Glomerular endothelial cell (primary cell): ENCODE measurements at regions not wholly inside any gene's neighbourhood (a gene's known extent, or its start where the extent isn't known, plus 50 kb on each side); places are given as distances from the start of the nearest gene placed in this dataset.
"Not testable (repeated sequence)": the region's sequence is repeated elsewhere in the genome, so short reads cannot be mapped to it uniquely, and the experiment has no call there.

Source experiments
- DNase-seq: peaks from one replicate; pipeline ENCODE4 v3.0.0-alpha.2; 2011; ENCODE audit warnings: low read depth, low spot score; ENCODE audit errors: extremely low read depth

DNA sequence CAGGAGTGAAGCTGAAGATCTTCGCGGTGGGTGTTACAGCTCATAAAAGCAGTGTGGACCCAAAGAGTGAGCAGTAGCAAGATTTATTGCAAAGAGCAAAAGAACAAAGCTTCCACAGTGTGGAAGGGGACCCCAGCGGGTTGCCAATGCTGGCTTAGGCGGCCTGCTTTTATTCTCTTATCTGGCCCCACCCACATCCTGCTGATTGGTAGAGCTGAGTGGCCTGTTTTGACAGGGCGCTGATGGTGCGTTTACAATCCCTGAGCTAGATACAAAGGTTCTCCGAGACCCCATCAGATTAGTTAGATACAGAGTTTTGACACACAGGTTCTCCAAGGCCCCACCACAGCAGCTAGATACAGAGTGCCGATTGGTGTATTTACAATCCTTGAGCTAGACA lies 875.0 kb downstream of the LRFN5 start:
- not testable (repeated sequence) for DNase-seq

GRCh38 chr14:42480255-42480654 lies 873.6 kb downstream of the LRFN5 start:
- DNase-seq = no peak

DNA sequence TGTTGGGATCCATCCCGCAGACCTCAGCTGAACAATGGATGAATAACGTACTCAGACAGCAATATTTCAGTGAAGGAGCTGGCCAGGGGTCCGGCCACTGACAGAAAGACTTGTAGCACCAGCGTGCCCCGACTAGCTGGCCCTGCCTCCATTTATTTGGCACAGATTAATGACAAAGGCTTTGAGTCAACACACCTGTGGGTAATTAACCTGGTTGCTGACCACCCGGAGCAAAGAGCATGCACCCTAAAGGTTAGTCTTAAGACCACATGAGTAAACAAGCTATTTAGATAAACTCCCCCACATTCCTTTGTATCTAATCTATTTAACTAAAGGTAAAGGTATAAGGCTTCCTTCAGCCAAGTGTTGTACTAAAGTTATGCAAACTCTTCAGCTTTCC lies 868.6 kb downstream of the LRFN5 start:
- DNase-seq = no peak

DNA sequence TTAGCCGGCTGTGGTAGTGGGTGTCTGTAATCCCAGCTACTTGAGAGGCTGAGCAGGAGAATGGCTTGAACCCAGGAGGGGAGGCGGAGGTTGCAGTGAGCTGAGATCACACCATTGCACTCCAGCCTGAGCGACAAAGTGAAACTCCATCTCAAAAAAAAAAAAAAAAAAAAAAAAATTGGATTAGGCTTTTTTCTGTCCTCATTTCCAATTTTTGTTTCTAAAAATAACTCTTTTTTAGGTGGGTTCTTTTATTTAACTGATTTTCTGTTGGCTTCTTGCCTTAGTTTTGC lies 863.7 kb downstream of the LRFN5 start:
- no peak for DNase-seq

DNA sequence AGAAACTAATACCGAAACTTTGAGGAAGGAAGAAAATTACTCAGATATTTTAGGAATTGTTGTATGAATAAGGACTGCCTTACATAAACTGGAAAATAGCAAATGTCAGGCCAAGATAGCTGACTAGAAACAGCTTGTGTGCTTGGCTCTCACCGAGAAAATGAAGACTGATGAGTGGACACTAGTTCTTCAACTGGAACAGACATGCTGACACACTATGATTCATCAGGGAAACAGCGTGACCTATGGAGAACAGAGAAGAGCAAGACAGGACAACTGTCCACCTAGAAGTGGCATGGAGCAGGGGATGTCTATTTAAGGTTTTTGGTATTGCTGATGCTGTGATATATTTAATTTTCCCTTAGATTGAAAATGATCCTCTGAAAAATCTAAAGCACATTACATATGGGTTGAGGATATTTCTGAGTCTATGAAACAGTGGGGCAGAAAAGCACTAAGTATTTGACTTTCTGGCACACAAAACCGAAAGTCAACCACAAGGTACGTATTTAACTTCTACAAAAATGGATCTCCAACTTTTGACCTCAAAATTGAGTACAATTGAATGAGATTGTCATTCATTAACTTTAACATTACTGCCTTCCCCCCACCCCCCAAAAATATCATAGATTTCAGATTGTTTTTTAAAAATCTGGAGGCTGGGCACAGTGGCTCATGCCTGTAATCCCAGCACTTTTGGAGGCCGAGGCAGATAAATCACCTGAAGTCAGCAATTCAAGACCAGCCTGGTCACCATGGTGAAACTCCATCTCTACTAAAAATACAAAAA lies 863.2 kb downstream of the LRFN5 start:
- DNase-seq = no peak

DNA sequence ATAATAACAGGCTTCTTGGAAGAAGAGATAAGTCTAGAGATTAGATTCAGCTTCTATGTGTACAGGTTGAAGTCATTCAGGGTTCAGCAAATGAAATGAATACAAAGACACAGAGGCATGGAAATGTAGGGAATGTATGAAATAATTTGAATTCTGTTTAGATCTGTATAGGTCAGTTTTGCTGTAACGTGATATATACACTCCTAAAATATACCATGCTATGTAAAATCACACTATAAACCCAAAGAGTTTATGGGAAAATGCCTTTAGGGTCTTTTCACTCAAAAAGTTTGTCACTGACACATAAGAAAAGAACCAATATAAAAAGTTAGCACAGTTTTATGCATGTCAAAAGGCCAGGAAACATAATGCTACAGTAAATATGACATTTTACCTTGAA lies 854.0 kb downstream of the LRFN5 start:
- no peak for DNase-seq

- no peak for DNase-seq
Observed at GRCh38 chr14:42459171-42459685, 852.6 kb downstream of the LRFN5 start.

GRCh38 chr14:42441615-42442014 lies 834.9 kb downstream of the LRFN5 start:
- no peak for DNase-seq

- no peak for DNase-seq
Observed at GRCh38 chr14:42437809-42438208, 831.1 kb downstream of the LRFN5 start.

- no peak for DNase-seq
Observed at GRCh38 chr14:42429401-42429800, 822.7 kb downstream of the LRFN5 start.

DNA sequence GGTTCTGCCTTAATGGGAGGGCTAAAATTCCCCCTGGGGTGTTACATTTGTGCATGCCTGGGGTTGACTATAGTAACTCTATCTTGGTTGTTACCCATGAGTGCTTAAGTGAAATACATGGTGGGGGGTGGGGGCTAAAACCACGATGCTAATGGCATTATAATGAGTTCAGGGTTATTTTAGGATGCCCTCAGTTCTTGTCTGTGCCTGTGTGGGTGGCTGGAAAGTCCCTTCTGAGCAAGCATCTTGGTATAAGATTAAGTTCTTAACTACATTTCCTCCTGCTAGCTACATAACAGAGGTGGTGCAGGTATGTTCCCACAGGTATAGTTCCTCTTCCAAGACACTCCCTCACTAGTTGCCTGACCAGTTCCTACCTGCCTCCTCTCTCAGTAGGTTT lies 822.3 kb downstream of the LRFN5 start:
- DNase-seq = no peak

GRCh38 chr14:42424501-42424900 lies 817.8 kb downstream of the LRFN5 start:
- DNase-seq = no peak

DNA sequence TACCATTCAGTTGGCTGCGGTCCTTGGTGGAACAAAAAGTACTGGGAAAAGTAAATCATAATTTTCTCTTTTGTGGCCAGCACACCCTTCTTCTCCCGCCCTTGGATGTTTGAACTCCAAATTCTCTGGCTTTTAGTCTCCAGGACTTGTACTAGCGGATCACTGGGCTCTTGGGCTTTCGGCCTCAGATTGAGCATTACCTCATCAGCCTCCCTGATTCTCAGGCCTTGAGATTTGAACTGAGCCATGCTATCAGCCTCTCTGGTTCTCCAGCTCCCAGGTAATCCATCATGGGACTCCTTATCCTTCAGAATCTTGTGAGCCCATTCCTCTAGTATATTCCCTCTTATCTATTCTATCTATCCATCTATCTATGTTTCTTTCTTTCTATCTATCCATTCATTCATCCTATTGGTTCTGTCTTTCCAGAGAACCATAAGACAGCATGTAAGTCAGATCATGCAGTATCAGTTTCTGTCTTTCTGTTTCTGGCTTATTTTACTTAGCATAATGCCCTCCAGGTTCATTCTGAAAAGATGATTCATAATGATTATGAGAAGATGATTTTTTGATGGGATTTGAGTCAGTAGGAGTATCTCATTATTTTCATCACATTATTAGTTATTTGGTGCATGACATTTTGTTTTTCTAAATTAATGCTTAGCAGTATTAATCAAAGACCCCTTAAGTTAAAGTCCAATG lies 814.9 kb downstream of the LRFN5 start:
- DNase-seq = no peak

DNA sequence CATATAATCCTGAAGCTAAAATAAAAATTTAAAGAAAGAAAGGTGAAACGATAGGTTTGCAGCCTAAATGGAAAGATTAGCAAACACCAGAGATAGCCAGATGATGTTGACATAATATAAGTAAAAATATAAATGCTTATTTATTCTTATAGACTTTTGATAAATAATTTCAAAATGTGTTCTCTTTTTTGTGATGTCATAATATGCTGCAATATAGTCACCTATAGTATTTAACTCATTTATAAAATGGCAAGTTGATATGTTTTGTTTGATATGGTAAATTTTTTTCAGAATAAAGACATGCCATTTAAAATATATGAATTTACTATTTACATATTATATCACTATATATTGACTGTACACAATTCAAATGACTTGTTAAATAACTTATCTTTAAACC lies 813.4 kb downstream of the LRFN5 start:
- DNase-seq = no peak

- DNase-seq = no peak
Observed at GRCh38 chr14:42407153-42407552, 800.5 kb downstream of the LRFN5 start.

GRCh38 chr14:42391146-42391834 lies 784.6 kb downstream of the LRFN5 start:
- no peak for DNase-seq

GRCh38 chr14:42378880-42379279 lies 772.2 kb downstream of the LRFN5 start:
- DNase-seq = no peak

GRCh38 chr14:42378274-42378673 lies 771.6 kb downstream of the LRFN5 start:
- no peak for DNase-seq

GRCh38 chr14:42374332-42374731 lies 767.7 kb downstream of the LRFN5 start:
- no peak for DNase-seq

GRCh38 chr14:42370056-42370455 lies 763.4 kb downstream of the LRFN5 start:
- no peak for DNase-seq

GRCh38 chr14:42368234-42368633 lies 761.6 kb downstream of the LRFN5 start:
- no peak for DNase-seq

DNA sequence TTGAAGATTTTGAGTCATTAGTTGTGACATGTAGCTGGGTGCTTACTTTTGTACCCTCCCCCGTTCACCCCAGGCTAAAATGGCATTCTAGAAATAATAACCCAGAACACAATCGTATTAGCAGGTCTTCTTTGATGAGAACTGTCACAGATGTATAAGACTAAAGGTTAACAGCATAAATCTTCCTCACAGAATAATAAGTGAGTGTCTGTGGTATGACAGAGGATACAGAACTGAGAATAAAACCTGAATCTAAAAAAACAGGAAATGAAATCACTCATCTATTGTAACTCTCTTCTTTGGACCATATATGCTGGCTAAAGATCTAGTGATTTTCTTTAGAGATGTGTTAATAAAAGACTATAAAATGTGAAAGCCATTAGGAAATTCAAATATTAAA lies 746.6 kb downstream of the LRFN5 start:
- DNase-seq = no peak
